GM12865 (cell line): ENCODE measurements at regions not wholly inside any gene's neighbourhood (a gene's known extent, or its start where the extent isn't known, plus 50 kb on each side); places are given as distances from the start of the nearest gene placed in this dataset.

ENCODE experiments used
- DNase-seq: peaks from one replicate; pipeline ENCODE4 v3.0.0; 2010; ENCODE audit warnings: low read depth
- H3K4me3 ChIP-seq: 2 replicates; pipeline ENCODE4 v1.5.1; 2011; ENCODE audit warnings: mild to moderate bottlenecking, low read depth, low read length, control low read depth
- CTCF ChIP-seq: IDR thresholded peaks from 2 replicates; pipeline ENCODE4 v1.5.1; 2011; ENCODE audit warnings: low read length, control low read depth, low read depth, inconsistent platforms; ENCODE audit not compliant: insufficient read depth; ENCODE audit errors: missing control alignments

- no peak for DNase-seq
- TF ChIP-seq CTCF, result no peak
- no peak overlapping the region for H3K4me3 ChIP-seq
Measured at GRCh38 chr12:60819794-60820193, 1224.0 kb downstream of the SLC16A7 start.

GRCh38 chr12:60822580-60822979 is 1226.8 kb downstream of the SLC16A7 start:
- no peak for DNase-seq
- TF ChIP-seq CTCF, result no peak
- no peak overlapping the region for H3K4me3 ChIP-seq

GRCh38 chr12:60830381-60830780 is 1234.6 kb downstream of the SLC16A7 start:
- no peak overlapping the region for H3K4me3 ChIP-seq
- no peak for TF ChIP-seq CTCF
- DNase-seq, result no peak

- TF ChIP-seq CTCF, result no peak
- no peak for DNase-seq
- H3K4me3 ChIP-seq, result no peak overlapping the region
Measured at GRCh38 chr12:60832290-60832689, 1236.5 kb downstream of the SLC16A7 start.

- H3K4me3 ChIP-seq, result no peak overlapping the region
- no peak for DNase-seq
- TF ChIP-seq CTCF, result no peak
Measured at GRCh38 chr12:60834372-60834771, 1238.5 kb downstream of the SLC16A7 start.

GRCh38 chr12:60834806-60835205 is 1239.0 kb downstream of the SLC16A7 start:
- no peak overlapping the region for H3K4me3 ChIP-seq
- TF ChIP-seq CTCF, result no peak
- no peak for DNase-seq

GRCh38 chr12:60836651-60837050 is 1240.8 kb downstream of the SLC16A7 start:
- no peak for TF ChIP-seq CTCF
- no peak for DNase-seq

More at GRCh38 chr12:60836651-60837050, 1240.8 kb downstream of the SLC16A7 start:
- H3K4me3 ChIP-seq, result no peak overlapping the region
